K562 (cell line): ENCODE measurements at regions not wholly inside any gene's neighbourhood (a gene's known extent, or its start where the extent isn't known, plus 50 kb on each side); places are given as distances from the start of the nearest gene placed in this dataset.

Experiments used
- ATAC-seq: fragments of 200-7000 bp; cut with Tn5 transposase; 3 replicates; pipeline ENCODE4 v1.9.1; 2020; ENCODE audit warnings: moderate library complexity
- BruUV-seq: library from RNA; stranded (reverse); fragments of 400-500 nt; replicated peaks from 2 replicates; lab custom pipeline; 2021; lab: Mats Ljungman, UMichigan
- CTCF ChIA-PET: fragments of 300-600 bp; formaldehyde crosslinking; extraction: SDS; loops from one replicate; lab custom pipeline; 2021; ENCODE audit warnings: low intra/inter-chr PET ratio; lab: Yijun Ruan, JAX
- POLR2A ChIA-PET: fragments of 300-600, 350-650 bp; sonication (Branson Sonifier 250); formaldehyde crosslinking; extraction: SDS; loops from one replicate; lab custom pipeline; 2021; ENCODE audit warnings: antibody characterized with exemption, inconsistent platforms; lab: Yijun Ruan, JAX
- DNase-seq, 4 experiments: peaks; one replicate each; pipeline versions ENCODE4 v3.0.0 to v3.0.0-alpha.2; 2011 to 2018; ENCODE audit warnings: low spot score in 3 of 4, mixed read lengths in 3 of 4; ENCODE audit errors: extremely low read depth in 1 of 4
- FAIRE-seq: peaks from 2 replicates; lab custom pipeline; 2011; peaks lifted over from hg19 to GRCh38; lab: Jason Lieb, UNC
- H2AFZ ChIP-seq: 2 replicates; pipeline ENCODE4 v1.6.0; 2011; ENCODE audit warnings: low read depth, low read length, control low read depth, inconsistent platforms
- H3K27ac ChIP-seq: fragments of 200-600 bp; 3 replicates; pipeline ENCODE4 v1.8.0; 2011; ENCODE audit warnings: low read depth, mild to moderate bottlenecking, control low read depth, inconsistent platforms, low read length, moderate library complexity, mixed read lengths; ENCODE audit errors: extremely low read depth
- H3K27me3 ChIP-seq, 2 experiments: fragments of 300-600 bp in 1 of 2; 2 replicates in 1 of 2; 3 replicates in 1 of 2; pipeline versions ENCODE4 v1.6.0 to v1.8.0; 2011; ENCODE audit warnings: inconsistent platforms in 2 of 2, low read length in 2 of 2, mild to moderate bottlenecking in 1 of 2, mixed read lengths in 1 of 2, moderate library complexity in 1 of 2; ENCODE audit not compliant: control insufficient read depth in 2 of 2, insufficient read depth in 2 of 2
- H3K36me3 ChIP-seq: fragments of 300-600 bp; 3 replicates; pipeline ENCODE4 v1.8.0; 2011; ENCODE audit warnings: mild to moderate bottlenecking, low read length, inconsistent platforms; ENCODE audit not compliant: control insufficient read depth, insufficient read depth
- H3K4me1 ChIP-seq, 2 experiments: fragments of 200-600 bp in 1 of 2; replicated peaks in 1 of 2; 2 replicates in 1 of 2; 3 replicates in 1 of 2; pipeline versions ENCODE4 v1.5.1 to v1.8.0; 2011; ENCODE audit warnings: inconsistent platforms in 2 of 2, low read length in 2 of 2, mild to moderate bottlenecking in 1 of 2, mixed read lengths in 1 of 2, moderate library complexity in 1 of 2; ENCODE audit not compliant: control insufficient read depth in 2 of 2, insufficient read depth in 2 of 2
- H3K4me2 ChIP-seq: 2 replicates; pipeline ENCODE4 v1.6.1; 2011; ENCODE audit warnings: low read length, control low read depth, inconsistent platforms, mixed read lengths; ENCODE audit not compliant: insufficient read depth
- H3K4me3 ChIP-seq: fragments of 200-600 bp; sonication (generic), shearing (Covaris generic); 2 replicates; pipeline ENCODE4 v1.5.1; 2016; ENCODE audit warnings: control low read depth, inconsistent platforms
- H3K79me2 ChIP-seq: fragments of 200-600 bp; 3 replicates; pipeline ENCODE4 v1.8.0; 2011; ENCODE audit warnings: low read length, inconsistent platforms; ENCODE audit not compliant: control insufficient read depth, insufficient read depth
- H3K9ac ChIP-seq, 2 experiments: 2 replicates each; pipeline versions ENCODE4 v1.6.0 to v1.6.1; 2011; ENCODE audit warnings: low read depth in 2 of 2, low read length in 2 of 2, control low read depth in 1 of 2, inconsistent platforms in 1 of 2, mild to moderate bottlenecking in 1 of 2, mixed read lengths in 1 of 2; ENCODE audit not compliant: insufficient read depth in 1 of 2
- H3K9me1 ChIP-seq: one replicate; pipeline ENCODE4 v1.6.0; 2011; ENCODE audit warnings: inconsistent platforms, mild to moderate bottlenecking, low read length, moderate library complexity; ENCODE audit not compliant: control insufficient read depth, insufficient read depth
- H3K9me3 ChIP-seq: replicated peaks from 2 replicates; pipeline ENCODE4 v1.5.1; 2011; ENCODE audit warnings: low read depth, low read length, inconsistent platforms; ENCODE audit not compliant: control insufficient read depth, insufficient read depth
- H4K20me1 ChIP-seq: replicated peaks from 2 replicates; pipeline ENCODE4 v1.6.1; 2011; ENCODE audit warnings: low read length, inconsistent platforms, mixed read lengths; ENCODE audit not compliant: control insufficient read depth, insufficient read depth
- HIVEP1 ChIP-seq: fragments of 250-450 bp; sonication (Bioruptor Pico); IDR thresholded peaks from 2 replicates; pipeline ENCODE4 v1.4.0; 2020; ENCODE audit warnings: mild to moderate bottlenecking
- NCOA1 ChIP-seq: fragments of 450-650 bp; IDR thresholded peaks from 2 replicates; pipeline ENCODE4 v1.6.1; 2016; ENCODE audit warnings: low read depth
- TARDBP ChIP-seq: fragments of 450-650 bp; IDR thresholded peaks from 2 replicates; pipeline ENCODE4 v1.6.1; 2016
- UBTF ChIP-seq, 2 experiments: IDR thresholded peaks; 2 replicates each; pipeline ENCODE4 v1.6.1; 2012; ENCODE audit warnings: improper control_type of control experiment in 2 of 2, low read depth in 2 of 2, low read length in 2 of 2, borderline replicate concordance in 1 of 2
- XRCC4 ChIP-seq: IDR thresholded peaks from one replicate; pipeline ENCODE4 v1.6.1; 2011; ENCODE audit not compliant: insufficient read depth, insufficient read length; ENCODE audit errors: extremely low read depth
- ZMIZ1 ChIP-seq, 2 experiments: fragments of 150-350 bp in 1 of 2; IDR thresholded peaks; 2 replicates each; pipeline ENCODE4 v1.6.1; 2012 to 2016; ENCODE audit warnings: low read depth in 2 of 2, low read length in 2 of 2, mild to moderate bottlenecking in 1 of 2, moderate library complexity in 1 of 2
- WGBS: fragments of 100-300 bp; shearing (Covaris generic); methylation state at CpG from one replicate; pipeline ENCODE4 v1.1.6; 2016; ENCODE audit warnings: low coverage, mixed read lengths; ENCODE audit not compliant: insufficient coverage; ENCODE audit errors: missing lambda C conversion rate; 5-methylcytosine and 5-hydroxymethylcytosine counted together
- in situ Hi-C: fragments of 300-500 bp; cut with MboI; formaldehyde crosslinking; loops from 4 replicates; pipeline ENCODE4 v1.15.0; 2018; ENCODE audit warnings: inconsistent platforms, mixed read lengths
- intact Hi-C: fragments of 100-400 bp; cut with micrococcal nuclease; formaldehyde crosslinking; loops from 2 replicates; pipeline ENCODE4 v1.14.2; 2022
- TF ChIP-seq, protein P1 (sequence below), 2 experiments: fragments of 450-650 bp; formaldehyde crosslinking in 1 of 2; IDR thresholded peaks; 2 replicates each; pipeline versions ENCODE4 v1.4.0 to v1.6.1; 2014 to 2020; ENCODE audit warnings: mild to moderate bottlenecking in 2 of 2, borderline replicate concordance in 1 of 2, low read depth in 1 of 2

DNA sequence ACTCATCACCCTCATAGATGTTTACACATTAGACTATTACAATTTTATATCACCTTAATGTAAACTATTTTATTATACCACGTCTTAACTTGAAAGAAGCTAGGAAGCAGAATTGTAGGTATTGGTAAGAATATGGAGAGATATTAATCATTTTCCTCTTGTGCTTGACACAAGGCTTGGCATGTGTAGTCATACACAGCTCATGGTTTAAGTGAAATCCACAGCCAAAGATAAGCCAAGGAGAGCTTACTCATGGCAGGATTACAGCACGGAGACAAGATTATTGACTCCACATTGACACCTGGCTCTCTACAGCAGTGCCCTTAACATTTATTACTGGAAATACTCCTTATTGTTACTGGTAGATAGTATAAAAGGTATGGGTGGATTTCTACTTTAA lies 68.4 kb upstream of the ADGRL4 start (continued):
- no peak for TF ChIP-seq ZMIZ1 (IDR thresholded peaks at IDR 0.05; ENCODE audit: low read depth in 2 of 2, low read length in 2 of 2)
- no peak for TF ChIP-seq XRCC4
- no peak for TF ChIP-seq TARDBP
- no peak for TF ChIP-seq UBTF (IDR thresholded peaks at IDR 0.05; ENCODE audit: borderline replicate concordance in 1 of 2, low read depth in 2 of 2, low read length in 2 of 2)

DNA sequence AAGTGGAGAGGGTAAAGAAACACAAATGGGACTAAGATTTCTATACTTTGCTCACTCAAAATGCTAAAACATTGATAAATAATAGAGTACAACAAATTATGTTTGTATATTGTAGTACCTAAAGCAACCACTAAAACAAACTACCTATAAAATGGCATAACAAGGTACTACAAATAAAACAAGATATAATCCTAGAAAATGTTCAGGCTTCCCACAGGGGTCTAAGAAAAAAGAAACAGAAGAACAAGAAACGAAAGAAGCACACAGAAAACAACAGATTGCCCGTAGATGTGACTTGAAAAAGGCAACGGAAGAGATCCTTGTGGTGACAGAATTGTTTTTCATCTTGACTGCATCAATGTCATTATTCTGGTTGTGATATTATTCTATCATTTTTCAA lies 63.3 kb upstream of the ADGRL4 start:
- H3K27ac ChIP-seq = no peak overlapping the region
- no peak overlapping the region for H3K4me2 ChIP-seq
- H3K4me1 ChIP-seq = no peaks in the 10 kb centered on the region
- BruUV-seq = no TSS peak
- ChIA-PET CTCF (no interaction called here), POLR2A (no interaction called here)
- intact Hi-C loops (no loop called here), in situ Hi-C loops (no loop called here)
- no peak overlapping the region for H2AFZ ChIP-seq
- H3K9me3 ChIP-seq = no peaks in the 10 kb centered on the region
- no peaks in the 10 kb centered on the region for H4K20me1 ChIP-seq
- 0% methylated on average over 3 of the region's 3 CpGs for WGBS
- H3K36me3 ChIP-seq = no peaks in the 10 kb centered on the region
- no peak for DNase-seq
- FAIRE-seq = no peak
- H3K9ac ChIP-seq = no peak overlapping the region
- H3K4me3 ChIP-seq = no peak overlapping the region
- H3K27me3 ChIP-seq = no peaks in the 10 kb centered on the region
- no peak for ATAC-seq
- no peaks in the 10 kb centered on the region for H3K79me2 ChIP-seq
- H3K9me1 ChIP-seq = no peaks in the 10 kb centered on the region
- TF ChIP-seq NCOA1 (no peak), HIVEP1 (CRISPR knock-in tag) (no peak)
- TF ChIP-seq, protein P1, sequence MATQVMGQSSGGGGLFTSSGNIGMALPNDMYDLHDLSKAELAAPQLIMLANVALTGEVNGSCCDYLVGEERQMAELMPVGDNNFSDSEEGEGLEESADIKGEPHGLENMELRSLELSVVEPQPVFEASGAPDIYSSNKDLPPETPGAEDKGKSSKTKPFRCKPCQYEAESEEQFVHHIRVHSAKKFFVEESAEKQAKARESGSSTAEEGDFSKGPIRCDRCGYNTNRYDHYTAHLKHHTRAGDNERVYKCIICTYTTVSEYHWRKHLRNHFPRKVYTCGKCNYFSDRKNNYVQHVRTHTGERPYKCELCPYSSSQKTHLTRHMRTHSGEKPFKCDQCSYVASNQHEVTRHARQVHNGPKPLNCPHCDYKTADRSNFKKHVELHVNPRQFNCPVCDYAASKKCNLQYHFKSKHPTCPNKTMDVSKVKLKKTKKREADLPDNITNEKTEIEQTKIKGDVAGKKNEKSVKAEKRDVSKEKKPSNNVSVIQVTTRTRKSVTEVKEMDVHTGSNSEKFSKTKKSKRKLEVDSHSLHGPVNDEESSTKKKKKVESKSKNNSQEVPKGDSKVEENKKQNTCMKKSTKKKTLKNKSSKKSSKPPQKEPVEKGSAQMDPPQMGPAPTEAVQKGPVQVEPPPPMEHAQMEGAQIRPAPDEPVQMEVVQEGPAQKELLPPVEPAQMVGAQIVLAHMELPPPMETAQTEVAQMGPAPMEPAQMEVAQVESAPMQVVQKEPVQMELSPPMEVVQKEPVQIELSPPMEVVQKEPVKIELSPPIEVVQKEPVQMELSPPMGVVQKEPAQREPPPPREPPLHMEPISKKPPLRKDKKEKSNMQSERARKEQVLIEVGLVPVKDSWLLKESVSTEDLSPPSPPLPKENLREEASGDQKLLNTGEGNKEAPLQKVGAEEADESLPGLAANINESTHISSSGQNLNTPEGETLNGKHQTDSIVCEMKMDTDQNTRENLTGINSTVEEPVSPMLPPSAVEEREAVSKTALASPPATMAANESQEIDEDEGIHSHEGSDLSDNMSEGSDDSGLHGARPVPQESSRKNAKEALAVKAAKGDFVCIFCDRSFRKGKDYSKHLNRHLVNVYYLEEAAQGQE (IDR thresholded peaks at IDR 0.05; ENCODE audit: borderline replicate concordance) = no peak
- TF ChIP-seq, protein P1 (CRISPR knock-in tag; IDR thresholded peaks at IDR 0.05; ENCODE audit: low read depth) = no peak
